HG03521 (cell line): ENCODE measurements at regions not wholly inside any gene's neighbourhood (a gene's known extent, or its start where the extent isn't known, plus 50 kb on each side); places are given as distances from the start of the nearest gene placed in this dataset.
A peak's percentile ranks its signal among the peaks of the same experiment; 100 is the strongest.
"Not testable (repeated sequence)": the region's sequence is repeated elsewhere in the genome, so short reads cannot be mapped to it uniquely, and the experiment has no call there.

Source experiments
- ATAC-seq: cut with Tn5 transposase; IDR thresholded peaks from one replicate; pipeline ENCODE4 v1.9.1; 2021; ENCODE audit warnings: mild to moderate bottlenecking, moderate library complexity; ENCODE audit not compliant: unreplicated experiment

DNA sequence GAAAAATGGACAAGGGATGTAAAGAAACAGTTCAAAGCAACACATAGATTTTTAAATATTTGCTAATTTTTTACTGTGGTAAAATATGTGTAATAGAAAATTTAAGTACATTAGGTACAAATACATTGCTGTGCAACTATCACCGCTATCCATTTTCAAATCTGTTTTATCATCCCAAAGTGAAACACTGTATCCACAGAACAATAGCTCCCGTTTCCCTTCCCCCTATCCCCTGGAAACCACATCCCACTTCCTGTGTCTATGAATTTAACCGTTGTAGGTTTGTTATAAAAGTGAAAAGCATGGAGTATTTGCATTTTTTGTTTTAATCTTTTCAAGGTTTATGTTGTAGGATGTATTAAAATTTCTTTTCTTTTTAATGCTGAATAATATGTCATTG, 152.9 kb upstream of the HSFY1 start:
- not testable (repeated sequence) for ATAC-seq

DNA sequence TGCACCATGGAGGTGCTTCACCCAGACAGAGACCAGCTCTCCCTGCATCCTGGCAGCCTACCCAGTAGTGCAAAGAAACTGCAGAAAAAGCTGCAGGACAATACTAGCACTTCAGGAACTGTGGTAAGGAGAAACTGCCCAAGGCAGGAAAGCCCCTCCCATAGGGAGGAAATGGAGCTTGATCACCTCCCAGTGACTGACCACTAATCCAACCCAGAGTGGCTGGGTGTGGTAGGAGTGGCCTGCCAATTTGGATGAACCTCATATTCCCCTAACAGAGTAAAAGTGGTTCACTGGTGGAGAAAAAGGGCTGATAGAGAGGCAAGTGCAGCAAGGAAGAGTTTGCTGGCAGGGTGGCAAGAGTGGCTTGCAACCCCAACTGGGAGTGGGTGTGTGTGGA, 125.7 kb upstream of the HSFY1 start:
- ATAC-seq: not testable (repeated sequence)

DNA sequence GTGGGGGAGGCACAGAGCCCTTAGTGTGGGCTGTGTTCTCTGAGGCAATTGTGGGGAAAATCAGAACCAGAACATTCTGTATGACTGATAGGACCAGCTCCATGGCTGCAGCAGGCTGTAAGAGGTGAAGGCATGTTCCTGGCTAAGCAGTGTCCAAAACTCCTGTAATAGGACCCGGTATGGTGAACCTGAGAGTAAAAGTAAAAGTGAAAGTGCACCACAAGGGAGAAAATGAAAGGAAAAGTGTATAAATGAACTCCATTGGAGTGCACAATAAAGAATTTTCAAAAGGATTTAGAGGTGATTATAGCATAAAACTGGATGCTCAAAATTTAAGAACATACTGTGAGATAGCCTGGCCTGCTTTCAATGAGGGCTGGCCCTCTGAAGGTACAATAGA, 125.1 kb upstream of the HSFY1 start:
- peak; percentile 59 for ATAC-seq

GRCh38 chrY:18423970-18424608, 122.4 kb upstream of the HSFY1 start:
- ATAC-seq: not testable (repeated sequence)

DNA sequence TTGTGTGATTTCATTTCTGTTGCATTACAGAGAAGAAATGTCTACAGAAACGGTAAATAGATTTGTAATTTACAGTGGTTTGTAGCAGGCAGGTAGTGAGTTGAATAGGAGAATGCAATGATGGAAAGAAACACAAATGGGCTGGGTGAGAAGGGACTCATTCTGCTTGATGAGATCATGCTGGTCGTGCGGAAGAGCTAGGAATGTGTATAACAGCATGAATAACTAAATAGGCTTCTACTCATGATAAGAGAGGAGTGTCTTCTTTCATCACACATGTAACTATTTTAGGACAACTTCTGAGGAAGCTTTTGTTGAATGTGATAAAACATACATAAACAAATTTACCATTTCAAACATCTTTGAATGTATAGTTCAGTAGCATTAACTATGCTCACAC, 113.0 kb upstream of the HSFY1 start:
- ATAC-seq: not testable (repeated sequence)

DNA sequence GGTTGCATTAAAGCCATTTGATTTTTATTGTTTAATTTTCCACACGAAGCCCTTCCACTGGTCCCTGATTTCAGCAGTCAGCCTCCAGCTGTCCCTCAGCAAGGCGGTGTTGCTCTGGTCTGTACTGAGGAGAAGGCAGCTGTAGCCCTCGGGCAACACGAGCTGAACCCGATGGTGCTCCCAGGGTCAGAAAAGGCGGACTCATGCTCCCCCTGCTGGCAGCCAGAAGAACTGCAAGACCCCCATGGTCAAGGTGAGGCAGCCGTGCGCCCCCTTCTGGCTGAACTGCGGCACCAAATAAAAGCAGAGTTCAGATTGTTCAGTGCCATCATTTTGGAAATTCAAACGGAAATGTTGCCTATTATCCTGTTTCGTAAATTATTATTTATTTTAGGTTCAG, 100.7 kb upstream of the HSFY1 start:
- ATAC-seq: peak; percentile 91

DNA sequence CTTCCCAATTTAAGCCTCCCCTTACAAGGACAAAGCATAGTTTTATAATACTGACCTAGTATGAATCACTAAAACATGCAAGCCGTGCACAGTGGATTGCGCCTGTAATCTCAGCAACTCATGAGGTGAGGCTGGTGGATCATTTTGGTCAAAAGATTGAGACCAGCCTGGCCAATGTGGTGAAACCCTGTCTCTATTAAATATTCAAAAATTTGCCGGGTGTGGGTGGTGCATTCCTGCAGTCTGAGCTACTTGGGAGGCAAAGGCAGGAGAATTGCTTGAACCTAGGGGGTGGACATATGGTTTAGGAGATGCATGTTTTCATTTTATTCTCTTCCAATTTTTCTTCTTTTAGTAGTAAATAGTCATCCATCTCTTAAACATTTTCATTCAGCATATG, 93.7 kb upstream of the HSFY1 start:
- ATAC-seq: not testable (repeated sequence)

- not testable (repeated sequence) for ATAC-seq
Observed at GRCh38 chrY:18459136-18459535, 87.4 kb upstream of the HSFY1 start.

DNA sequence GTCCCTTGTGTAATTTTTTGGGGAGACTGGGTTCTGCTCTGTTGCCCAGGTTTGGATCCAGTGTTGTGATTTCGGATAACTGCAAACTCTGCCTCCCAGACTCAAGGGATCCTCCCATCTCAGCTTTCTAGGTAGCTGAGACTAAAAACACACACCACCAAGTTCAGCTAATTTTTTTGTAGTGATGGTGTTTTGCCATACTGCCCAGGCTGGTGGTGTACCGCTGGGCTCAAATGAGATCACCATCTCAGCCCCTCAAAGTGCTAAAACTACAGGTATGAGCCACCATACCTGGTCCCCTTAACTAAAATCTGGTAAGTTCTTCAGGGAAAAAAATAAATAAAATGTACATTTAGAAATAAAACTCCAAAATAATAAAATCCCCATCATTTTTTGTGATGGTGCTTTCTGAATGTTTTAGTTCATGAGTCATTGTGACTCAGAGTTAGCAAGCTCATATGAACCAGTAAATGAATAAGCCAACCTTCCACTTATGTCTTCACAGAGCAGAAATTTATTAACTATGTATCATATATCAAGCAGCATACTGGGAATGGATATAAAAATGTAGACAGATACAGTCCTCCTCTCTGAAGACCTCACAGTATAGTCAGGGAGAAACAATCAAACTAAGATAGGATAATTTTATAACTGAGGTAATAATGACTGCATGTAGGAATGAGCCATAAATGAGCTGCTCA, 85.2 kb upstream of the HSFY1 start:
- ATAC-seq: not testable (repeated sequence)

DNA sequence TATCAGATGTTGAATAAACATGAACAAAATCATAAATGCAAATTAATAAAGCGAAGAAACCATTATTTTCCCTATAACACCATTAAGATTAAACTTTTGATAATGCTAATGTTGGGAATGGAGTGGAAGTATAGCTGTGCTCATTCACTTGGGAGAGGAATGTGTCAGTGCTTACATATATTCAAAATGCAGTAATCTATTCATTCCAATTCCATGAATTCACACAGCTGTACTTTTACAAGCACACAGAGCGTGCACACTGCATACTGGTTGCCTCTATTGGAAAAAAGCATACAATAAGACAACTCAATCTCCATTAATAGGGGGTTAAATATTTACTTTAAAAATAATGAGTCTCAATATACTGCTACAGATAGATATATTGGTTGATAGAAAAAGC, 81.7 kb upstream of the HSFY1 start:
- ATAC-seq: not testable (repeated sequence)

DNA sequence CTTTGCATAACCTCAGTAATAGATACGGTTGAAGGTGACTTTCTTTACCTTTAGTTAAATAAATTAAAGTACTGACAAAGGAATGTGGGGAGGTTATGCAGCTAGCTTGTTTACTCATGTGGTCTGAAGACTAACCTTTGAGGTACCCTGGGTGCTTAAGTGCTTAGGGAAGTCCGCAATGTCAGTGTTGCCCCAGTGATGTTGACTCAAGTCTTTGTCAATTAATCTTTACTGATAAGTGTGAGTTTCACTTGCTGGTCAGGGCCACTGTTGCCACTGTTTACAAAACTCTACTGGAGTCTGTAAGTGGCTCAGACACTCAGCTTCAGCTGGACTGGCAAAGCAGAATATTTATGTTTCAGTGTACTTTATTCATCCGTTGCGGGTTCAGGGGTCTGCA, 79.9 kb upstream of the HSFY1 start:
- not testable (repeated sequence) for ATAC-seq

DNA sequence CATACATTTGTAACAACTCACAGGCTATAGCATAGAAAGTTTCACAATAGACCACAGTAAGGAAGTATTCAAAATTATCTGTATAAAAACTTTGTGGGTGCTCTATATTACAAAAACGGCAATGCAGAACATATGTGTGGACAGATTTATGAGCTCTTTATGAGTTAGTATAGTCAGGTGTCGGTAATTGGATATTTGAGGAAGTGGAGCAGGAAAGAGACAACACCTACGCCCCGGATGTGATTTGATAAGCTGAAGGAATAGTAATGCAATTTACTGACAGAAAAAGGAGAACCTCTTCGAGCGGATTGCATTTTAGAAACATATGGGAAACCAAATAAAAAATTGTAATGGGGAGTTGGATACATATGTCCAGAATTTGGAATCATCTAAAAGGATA, 63.2 kb upstream of the HSFY1 start:
- not testable (repeated sequence) for ATAC-seq
